ENCODE measurements at regions not wholly inside any gene's neighbourhood (a gene's known extent, or its start where the extent isn't known, plus 50 kb on each side); places are given as distances from the start of the nearest gene placed in this dataset.

DNA sequence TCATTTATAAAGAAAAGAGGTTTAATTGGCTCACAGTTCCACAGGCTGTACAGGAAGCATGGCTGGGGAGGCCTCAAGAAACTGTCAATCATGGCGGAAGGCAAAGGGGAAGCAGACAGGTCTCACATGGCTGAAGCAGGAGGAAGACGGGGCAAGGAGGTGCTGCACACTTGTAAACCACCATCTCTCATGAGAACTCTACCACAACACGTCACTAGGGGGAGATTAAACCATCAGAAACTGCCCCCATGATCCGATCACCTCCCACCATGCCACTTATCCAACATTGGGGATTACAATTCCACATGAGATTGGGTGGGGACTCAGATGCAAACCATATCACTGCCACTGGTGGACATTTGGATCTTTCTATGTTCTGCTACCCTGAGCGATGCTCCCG is 351.4 kb downstream of the NPHP4 start:
- H3K4me1 ChIP-seq: no peaks in the 10 kb centered on the region
- ChIA-PET CTCF (no interaction called here), POLR2A (no interaction called here)
- no peaks in the 10 kb centered on the region for H3K27me3 ChIP-seq (replicated peaks; ENCODE audit: control insufficient read depth, insufficient read depth, low read length)
- no peak overlapping the region for H3K27ac Mint-ChIP-seq (ENCODE audit: unreplicated experiment)
- no peaks in the 10 kb centered on the region for H3K27me3 Mint-ChIP-seq (ENCODE audit: insufficient read depth, unreplicated experiment)
- TF ChIP-seq, protein P1, sequence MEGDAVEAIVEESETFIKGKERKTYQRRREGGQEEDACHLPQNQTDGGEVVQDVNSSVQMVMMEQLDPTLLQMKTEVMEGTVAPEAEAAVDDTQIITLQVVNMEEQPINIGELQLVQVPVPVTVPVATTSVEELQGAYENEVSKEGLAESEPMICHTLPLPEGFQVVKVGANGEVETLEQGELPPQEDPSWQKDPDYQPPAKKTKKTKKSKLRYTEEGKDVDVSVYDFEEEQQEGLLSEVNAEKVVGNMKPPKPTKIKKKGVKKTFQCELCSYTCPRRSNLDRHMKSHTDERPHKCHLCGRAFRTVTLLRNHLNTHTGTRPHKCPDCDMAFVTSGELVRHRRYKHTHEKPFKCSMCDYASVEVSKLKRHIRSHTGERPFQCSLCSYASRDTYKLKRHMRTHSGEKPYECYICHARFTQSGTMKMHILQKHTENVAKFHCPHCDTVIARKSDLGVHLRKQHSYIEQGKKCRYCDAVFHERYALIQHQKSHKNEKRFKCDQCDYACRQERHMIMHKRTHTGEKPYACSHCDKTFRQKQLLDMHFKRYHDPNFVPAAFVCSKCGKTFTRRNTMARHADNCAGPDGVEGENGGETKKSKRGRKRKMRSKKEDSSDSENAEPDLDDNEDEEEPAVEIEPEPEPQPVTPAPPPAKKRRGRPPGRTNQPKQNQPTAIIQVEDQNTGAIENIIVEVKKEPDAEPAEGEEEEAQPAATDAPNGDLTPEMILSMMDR (IDR thresholded peaks at IDR 0.05; ENCODE audit: insufficient read depth in 1 of 2, low read depth in 1 of 2, low read length in 1 of 2, severe bottlenecking in 1 of 2, unreplicated experiment in 1 of 2): peak in 1 of 2 experiments; percentile 23
- intact Hi-C loops (cut with micrococcal nuclease; ENCODE audit: unreplicated experiment): no loop called here
- no peaks in the 10 kb centered on the region for H3K4me1 Mint-ChIP-seq (ENCODE audit: low read depth, unreplicated experiment)
- no TSS peak for BruUV-seq (replicated peaks)
- 0 out of 2 replicates have a peak, but pooled peaks cover under 1% of the 10 kb centered on the region for H3K9me3 ChIP-seq
- no peaks in the 10 kb centered on the region for H3K36me3 Mint-ChIP-seq (ENCODE audit: insufficient read depth, unreplicated experiment)
- H3K4me3 ChIP-seq (ENCODE audit: low read depth, low read length): no peak overlapping the region
- no peaks in the 10 kb centered on the region for H3K36me3 ChIP-seq (ENCODE audit: control insufficient read depth, insufficient read depth, low read length)
- DNase-seq: no peak
- H3K9me3 Mint-ChIP-seq (ENCODE audit: unreplicated experiment): peaks cover 14% of the 10 kb centered on the region
- H3K4me3 Mint-ChIP-seq (ENCODE audit: unreplicated experiment): no peak overlapping the region

DNA sequence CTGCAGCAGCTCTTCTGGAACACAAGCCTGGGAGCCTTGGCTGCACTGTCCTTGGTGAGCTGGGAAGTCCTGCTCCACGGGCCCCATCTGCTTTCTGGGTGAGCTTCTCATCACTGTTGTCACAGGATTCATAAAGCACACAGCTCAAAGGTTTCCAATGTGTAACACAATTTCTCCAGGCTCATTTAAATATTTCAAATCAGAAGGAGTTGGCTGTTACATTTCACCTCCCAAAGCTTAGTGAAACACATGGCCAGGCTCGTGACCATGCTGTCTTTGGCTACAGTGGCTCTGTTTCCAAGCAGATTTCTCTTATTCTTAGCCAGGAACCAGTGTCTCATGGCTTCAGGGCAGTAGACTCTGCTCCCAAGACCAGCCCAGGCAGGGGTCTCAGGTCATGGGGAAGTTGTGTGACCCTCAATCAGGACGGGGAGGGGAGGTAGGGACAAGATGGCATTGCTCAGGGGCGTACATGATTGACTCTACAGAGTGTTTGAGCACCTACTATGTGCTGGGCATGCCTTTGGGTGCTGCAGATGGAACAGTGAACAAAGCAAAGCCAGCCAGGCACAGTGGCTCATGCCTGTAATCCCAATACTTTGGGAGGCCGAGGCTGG is 353.0 kb downstream of the NPHP4 start:
- TF ChIP-seq, protein P1 (IDR thresholded peaks at IDR 0.05; ENCODE audit: insufficient read depth in 1 of 2, low read depth in 1 of 2, low read length in 1 of 2, severe bottlenecking in 1 of 2, unreplicated experiment in 1 of 2): no peak
- intact Hi-C loops (cut with micrococcal nuclease; ENCODE audit: unreplicated experiment): no loop called here
- no peak for DNase-seq
- no peaks in the 10 kb centered on the region for H3K4me1 Mint-ChIP-seq (ENCODE audit: low read depth, unreplicated experiment)
- BruUV-seq (replicated peaks): no TSS peak
- Histone ChIP-seq H3K4me1 (no peaks in the 10 kb centered on the region), H3K36me3 (ENCODE audit: control insufficient read depth, insufficient read depth, low read length) (no peaks in the 10 kb centered on the region), H3K27me3 (replicated peaks; ENCODE audit: control insufficient read depth, insufficient read depth, low read length) (no peaks in the 10 kb centered on the region), H3K9me3 (no peaks in the 10 kb centered on the region), H3K4me3 (ENCODE audit: low read depth, low read length) (no peak overlapping the region)
- POLR2A ChIA-PET: no interaction called here
- H3K36me3 Mint-ChIP-seq (ENCODE audit: insufficient read depth, unreplicated experiment): no peaks in the 10 kb centered on the region
- CTCF ChIA-PET: interaction anchor here (1.3 kb wide), 1 partner anchor 106 kb away, joined by 4 read pairs; no protein-coding TSS in a partner anchor
- no peak overlapping the region for H3K27ac Mint-ChIP-seq (ENCODE audit: unreplicated experiment)
- no peak overlapping the region for H3K4me3 Mint-ChIP-seq (ENCODE audit: unreplicated experiment)
- H3K27me3 Mint-ChIP-seq (ENCODE audit: insufficient read depth, unreplicated experiment): no peaks in the 10 kb centered on the region
- peaks cover 14% of the 10 kb centered on the region for H3K9me3 Mint-ChIP-seq (ENCODE audit: unreplicated experiment)

DNA sequence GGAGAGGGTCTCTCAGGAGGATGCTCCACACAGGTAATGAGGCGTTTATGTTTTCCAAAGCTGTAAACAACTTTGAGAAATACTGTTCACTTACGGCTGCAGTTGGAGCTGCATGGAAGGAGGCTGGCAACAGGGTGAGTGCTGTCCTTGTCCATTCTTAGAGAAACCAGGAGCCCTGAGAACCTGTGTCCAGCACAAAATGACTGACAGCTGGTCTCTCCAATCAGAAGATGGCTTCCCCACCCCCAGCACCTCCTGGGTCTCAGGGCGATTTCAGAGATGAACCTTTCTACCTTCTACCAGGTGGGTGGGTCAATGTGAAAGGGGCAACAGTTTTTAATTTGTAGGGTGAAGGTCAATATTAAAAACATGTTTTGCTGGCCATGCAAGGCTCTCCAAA is 353.6 kb downstream of the NPHP4 start:
- TF ChIP-seq, protein P1 (IDR thresholded peaks at IDR 0.05; ENCODE audit: insufficient read depth in 1 of 2, low read depth in 1 of 2, low read length in 1 of 2, severe bottlenecking in 1 of 2, unreplicated experiment in 1 of 2): no peak
- no peak overlapping the region for H3K4me3 Mint-ChIP-seq (ENCODE audit: unreplicated experiment)
- no peaks in the 10 kb centered on the region for H3K4me1 Mint-ChIP-seq (ENCODE audit: low read depth, unreplicated experiment)
- no peak overlapping the region for H3K27ac Mint-ChIP-seq (ENCODE audit: unreplicated experiment)
- no peak overlapping the region for H3K4me3 ChIP-seq (ENCODE audit: low read depth, low read length)
- ChIA-PET CTCF (interaction anchor here (1.3 kb wide), 1 partner anchor 107 kb away, joined by 4 read pairs; no protein-coding TSS in a partner anchor), POLR2A (no interaction called here)
- no peaks in the 10 kb centered on the region for H3K9me3 ChIP-seq
- no TSS peak for BruUV-seq (replicated peaks)
- peaks cover 14% of the 10 kb centered on the region for H3K9me3 Mint-ChIP-seq (ENCODE audit: unreplicated experiment)
- no peak for DNase-seq
- H3K36me3 Mint-ChIP-seq (ENCODE audit: insufficient read depth, unreplicated experiment): no peaks in the 10 kb centered on the region
- H3K27me3 Mint-ChIP-seq (ENCODE audit: insufficient read depth, unreplicated experiment): no peaks in the 10 kb centered on the region
- H3K4me1 ChIP-seq: no peaks in the 10 kb centered on the region
- no peaks in the 10 kb centered on the region for H3K27me3 ChIP-seq (replicated peaks; ENCODE audit: control insufficient read depth, insufficient read depth, low read length)
- intact Hi-C loops (cut with micrococcal nuclease; ENCODE audit: unreplicated experiment): no loop called here
- H3K36me3 ChIP-seq (ENCODE audit: control insufficient read depth, insufficient read depth, low read length): no peaks in the 10 kb centered on the region

All from Caco-2 (cell line).